Fibroblast of skin of right quadriceps (primary cell): ENCODE measurements at regions not wholly inside any gene's neighbourhood (a gene's known extent, or its start where the extent isn't known, plus 50 kb on each side); places are given as distances from the start of the nearest gene placed in this dataset.

Experiments used
- DNase-seq: peaks from one replicate; pipeline ENCODE4 v3.0.0-alpha.2; 2013

DNA sequence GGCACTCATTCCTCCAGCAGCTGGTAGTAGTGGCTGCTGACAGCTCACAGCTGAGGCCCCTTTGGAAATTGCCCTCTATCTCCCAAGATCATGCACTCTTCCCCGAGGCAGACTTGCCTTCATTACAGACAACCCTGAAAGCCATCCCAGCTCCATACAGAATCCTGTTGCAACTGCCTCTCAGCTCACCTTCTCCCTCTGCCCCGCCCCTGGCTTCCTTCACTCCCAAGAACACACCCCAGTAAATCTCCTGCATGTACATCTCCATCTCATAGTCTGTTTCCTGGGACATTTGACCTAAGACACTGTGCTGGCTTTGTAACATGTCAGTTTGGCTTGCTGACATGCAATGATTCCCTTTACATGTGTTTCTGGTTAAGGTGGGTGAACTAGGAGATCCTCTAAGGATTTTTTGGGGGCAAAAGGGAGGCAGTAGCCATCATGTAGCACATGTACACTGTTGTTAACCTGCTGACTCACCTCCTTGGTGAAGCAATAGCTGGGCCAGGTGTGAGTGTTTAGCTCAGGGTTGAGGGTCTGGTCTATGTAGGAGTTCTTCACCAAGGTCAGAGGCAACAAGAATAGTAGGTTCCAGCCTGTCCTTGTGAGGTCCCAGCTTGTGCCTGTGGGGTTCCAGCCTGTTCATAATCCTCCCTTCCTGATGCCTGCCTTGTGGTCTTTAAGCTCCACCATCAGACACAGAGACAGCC is 179.6 kb downstream of the CSNK2A3 start:
- DNase-seq = no peak

DNA sequence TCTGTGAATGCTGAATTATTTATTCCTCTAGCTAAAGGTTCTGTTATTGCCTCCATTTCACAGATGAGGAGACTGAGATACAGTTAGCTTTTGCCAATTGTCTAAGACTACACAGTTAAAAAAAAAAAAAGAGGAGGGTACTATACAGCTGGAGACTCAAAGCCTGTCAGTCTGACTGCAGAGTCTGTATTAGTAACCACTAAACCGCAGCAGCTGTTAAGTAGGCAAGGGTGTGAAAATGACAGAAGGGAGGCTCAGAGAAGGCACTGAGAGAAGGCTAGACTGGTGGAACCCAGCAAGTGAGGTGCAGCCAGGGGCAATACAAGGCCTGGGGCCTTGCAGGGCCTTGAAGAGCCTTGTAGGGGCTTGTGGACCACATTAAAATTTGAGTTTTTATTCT is 181.2 kb downstream of the CSNK2A3 start:
- DNase-seq = peak; percentile 54

DNA sequence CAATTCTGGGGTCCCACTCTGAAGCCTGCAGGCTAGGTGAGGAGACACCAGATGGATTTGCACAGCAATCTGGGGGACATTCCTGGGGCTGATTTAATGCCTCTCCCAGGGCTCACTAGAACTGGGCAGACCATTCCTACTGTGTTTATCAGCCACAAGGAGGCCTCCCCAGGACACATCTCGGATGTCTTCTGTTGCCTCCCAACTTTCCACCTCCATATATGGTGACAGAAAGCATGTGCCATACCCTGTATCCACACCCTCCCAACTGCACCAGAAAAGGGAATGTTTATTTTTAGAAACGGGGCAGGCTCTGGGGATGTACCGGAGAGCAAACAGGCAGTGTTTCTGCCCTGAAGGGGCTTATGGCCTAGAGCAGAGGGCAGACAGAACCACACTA is 181.8 kb downstream of the CSNK2A3 start:
- DNase-seq = peak; percentile 82

DNA sequence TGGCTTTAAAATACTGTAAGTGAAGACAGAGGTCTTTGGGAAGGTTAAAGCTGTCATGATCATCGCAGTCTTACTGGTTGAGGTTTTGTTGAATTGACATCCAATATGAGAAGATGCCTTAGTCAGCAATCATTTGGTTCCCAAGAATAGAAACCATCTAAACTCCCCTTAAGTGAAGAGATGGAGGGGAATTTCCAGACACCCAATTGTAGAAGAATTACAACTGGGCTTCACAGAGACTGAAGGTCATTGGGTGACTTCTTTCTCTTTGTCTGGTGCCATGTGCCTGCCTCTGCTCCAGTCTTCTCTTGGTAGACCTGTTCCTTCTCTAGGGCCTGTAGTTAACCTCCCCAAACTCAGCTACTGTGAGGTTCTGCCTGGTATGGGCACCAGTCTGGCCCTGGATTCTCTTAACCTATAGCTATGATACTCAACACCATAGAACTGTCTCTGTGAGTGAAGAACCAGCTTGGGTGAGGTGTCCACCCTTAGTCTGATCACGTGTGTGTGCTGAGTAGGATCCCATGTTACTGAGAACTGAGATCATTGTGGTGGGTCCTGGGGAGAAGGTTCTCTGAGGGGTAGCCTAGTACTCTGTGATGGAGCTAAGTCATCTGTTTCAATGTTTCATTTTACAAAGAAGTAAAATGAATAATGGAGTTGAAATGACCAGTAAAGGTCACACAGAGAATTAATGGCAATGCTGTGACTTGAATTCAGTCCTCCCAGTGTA is 182.5 kb downstream of the CSNK2A3 start:
- no peak for DNase-seq

DNA sequence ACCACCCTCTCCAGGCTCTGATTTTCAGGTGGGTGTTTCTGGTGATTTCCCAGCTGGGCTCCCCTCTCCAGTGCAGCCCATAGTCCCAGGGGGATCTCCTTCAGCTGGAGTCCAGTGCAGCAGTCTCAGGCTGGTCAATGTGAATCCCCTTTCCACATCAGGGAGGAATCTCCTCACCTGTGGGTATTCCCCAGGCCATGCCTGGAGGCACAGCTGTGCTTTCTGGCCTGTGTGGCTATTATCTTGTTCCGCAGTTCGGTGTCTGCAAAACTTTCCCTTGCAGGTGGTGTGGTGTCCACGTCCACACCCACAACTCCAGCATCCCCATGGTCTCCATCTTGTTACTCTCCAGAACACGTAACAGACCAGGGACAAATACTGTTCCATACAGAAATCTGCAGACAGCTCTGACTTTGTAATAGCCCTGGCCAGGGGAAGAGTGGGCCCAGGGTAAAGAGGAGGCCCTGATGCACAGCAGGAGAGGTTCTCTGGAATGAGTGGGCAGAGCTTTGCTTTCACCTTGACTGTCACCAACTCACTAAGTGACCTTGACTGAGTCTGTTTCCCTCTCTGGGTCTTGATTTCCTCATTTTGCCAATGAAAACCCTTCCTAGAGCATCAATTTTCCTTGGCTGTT is 183.2 kb downstream of the CSNK2A3 start:
- DNase-seq = no peak

DNA sequence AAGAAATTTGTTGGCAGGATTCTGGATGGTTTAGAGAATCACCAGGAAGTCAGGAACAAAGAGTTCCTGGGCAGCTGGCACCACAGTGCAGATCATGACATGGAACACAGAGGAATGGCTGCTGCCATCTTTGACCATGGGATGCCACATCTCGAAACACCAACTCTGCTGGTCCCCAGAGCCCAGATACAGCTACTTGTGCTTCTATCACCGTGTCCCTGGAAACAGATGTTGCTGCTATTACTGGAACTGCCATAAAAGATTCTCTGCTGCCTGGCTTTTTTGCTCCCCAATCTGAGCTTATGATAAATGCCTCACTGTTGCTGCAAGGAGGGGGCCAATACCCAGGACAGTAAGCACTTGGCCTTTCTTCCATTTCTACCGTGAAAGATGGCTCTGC is 185.2 kb downstream of the CSNK2A3 start:
- no peak for DNase-seq

DNA sequence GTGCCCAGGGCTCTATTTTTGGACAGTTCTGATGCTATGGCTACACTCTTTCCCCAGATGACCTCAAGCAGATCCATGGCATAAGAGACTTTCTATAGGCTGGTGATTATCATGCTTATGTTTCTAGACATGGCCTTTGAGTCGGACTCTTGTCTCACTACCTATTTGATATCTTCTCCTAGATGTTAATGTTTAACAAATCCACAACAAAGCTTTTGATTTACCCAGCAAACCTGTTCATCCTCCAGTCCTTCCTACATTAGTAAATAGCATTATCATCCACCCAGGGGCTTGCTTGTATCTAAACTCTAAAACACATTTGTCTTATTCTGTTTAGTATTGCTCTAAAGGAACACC is 188.7 kb downstream of the CSNK2A3 start:
- no peak for DNase-seq

DNA sequence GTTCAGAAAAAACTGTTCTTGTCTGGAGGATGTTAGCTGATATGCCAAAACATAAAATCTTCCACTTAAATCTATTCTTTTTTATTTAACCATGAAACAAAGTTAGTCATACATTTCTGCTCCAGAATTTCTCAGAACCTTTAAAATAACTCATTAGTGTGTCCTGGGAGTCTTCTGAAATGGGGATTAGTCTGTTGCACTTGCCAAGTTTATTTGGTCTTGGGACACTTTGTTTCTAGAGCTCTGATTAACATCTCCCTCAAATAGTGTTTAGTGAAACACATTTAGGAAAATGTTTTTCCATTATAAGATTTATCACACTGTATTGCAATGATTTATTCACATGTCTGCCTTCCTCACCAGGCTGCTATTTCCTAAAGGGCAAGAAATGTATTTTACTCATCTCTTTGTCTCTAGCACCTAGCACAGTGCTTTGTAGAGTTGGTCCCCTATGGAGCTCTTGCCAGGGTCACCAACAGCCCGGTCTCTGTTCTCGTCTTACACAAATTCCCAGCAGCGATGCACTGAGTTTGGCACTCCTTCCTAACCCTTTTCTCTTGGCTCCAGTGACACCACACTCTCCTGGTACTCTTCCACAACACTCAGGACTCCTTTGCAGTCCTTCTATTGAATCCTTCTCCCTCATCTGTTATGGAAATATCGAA is 189.2 kb downstream of the CSNK2A3 start:
- DNase-seq = no peak

DNA sequence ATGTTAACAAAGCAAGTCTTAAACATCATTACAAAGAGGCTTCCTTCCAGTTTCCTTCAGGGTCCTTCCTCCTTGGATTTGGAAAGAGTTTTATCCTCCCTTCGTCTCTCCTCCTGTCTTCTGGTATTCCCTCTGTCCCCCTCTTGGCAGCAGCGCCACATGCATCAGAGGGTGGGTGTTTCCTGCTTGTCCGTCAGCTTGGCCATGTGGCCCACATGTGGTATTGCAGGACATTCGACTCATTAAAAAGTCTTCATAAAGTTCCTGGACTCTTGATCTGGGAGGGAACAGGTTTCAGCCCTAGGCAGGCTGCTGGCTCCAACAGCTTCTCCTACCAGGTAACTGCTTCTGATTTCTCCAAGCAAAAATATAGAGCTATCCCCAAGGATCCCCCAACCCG is 189.8 kb downstream of the CSNK2A3 start:
- no peak for DNase-seq

DNA sequence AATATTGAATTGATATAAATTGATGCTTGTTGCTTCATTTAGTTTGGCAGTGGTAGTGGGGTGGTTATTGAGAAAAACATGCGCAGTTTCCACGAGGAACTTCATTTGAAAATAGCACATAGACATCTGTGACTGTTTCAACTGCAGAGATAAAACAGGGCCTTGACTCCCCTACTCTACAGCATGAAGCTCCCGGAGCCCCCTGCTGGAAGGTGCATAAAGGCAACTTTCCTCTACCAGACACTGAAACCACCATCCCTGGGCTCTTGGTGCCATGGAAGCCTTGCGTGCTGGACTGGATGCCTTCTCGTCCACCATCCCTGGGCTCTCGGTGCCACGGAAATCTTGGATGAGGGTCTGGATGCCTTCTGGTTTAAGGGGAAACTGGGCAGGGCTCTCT is 195.9 kb downstream of the CSNK2A3 start:
- DNase-seq = no peak

DNA sequence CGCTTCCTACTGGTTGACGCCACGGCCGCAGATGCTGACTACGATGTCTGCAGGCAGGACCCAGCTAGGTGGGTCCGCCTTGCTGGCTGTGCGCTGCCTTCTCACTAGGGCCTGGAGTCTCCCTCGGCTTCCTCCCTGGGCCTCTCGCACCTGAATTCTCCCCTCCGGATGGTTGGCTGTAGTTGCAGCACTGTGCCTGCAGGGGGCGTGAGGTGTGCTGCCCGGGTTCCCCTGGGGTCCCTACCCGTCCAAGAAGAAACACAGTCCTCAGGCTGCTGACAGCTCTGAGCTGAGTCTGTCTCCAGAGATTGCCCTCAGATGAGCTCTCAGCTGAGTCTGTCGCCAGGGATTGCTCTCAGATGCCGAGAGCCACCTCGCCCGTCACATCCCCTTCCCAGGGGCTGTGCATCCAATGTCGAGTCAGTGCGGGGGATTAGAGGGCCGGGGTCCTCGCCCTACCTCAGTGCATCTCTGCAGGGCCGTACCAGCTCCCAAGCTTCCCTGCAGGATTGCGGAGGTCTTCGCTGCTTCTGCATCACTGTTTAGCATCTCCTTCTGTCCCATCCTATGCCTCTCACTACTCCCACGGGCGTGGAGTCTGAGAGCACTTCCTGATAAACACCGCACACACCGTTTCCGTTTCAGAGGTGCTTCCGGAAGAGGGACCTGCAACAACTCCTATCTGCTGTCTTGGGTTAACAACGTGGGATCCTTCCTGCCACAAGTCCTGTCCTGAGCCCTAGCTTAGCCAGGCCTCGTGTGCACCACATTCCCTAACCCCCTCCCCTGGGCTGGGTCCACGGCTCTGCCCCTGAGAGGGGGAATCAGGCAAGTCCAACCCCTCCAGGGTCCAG is 196.9 kb downstream of the CSNK2A3 start:
- no peak for DNase-seq

DNA sequence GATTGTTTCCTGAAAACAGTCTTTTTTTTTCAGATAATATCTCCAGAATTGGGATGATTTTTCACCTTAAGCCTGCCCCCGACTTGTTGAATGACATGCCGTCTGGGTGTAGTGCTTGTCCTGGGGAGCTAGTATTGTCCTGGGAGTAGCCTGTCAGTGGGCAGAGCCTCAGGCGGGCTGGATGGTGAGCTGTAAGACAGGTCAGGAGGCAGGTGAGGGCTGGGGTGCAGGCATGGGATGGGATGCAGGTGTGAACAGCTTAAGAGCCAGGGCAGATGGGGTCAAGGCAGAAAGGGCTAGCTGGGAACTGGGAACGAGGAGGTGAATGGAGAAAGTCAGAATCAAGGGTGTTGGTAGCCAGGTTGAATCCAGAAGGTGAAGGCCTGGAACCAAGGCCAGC is 200.2 kb downstream of the CSNK2A3 start:
- no peak for DNase-seq

DNA sequence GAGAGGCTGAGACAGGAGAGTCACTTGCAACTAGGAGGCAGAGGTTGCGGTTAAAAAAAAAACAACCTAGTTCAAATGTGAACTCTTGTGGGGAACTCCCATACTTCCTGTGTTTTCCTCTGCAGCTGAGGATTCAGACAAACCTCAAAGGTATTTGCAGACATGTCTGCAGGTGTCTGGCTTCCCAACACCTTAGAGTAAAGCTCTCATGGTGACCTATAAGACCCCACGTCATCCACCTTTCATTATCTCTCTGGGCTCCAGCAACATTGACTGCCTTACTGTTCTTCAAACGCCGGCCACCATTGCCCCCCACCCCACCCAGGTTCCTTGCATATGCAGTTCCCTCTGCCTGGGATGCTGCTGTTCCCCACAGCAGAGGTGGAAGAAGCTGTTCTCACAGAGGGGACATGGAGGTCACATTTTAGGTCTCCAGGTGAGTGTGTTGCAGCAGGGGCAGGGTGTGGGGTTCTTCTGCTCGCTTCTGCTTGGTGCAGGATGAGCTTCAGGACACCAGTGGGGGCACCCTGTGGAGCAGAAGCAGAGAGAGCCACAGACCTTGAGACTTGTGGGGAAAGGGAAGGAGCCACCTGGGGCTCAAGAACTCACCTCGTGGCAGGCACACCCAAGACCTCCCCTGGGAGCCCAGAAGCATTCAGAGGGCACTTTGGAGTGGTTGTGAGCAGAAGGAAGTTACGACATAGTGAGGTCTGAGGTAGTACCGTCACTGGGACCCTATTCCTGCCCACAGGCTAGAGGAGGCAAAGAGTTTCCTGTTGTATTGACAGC is 203.2 kb downstream of the CSNK2A3 start:
- DNase-seq = no peak

DNA sequence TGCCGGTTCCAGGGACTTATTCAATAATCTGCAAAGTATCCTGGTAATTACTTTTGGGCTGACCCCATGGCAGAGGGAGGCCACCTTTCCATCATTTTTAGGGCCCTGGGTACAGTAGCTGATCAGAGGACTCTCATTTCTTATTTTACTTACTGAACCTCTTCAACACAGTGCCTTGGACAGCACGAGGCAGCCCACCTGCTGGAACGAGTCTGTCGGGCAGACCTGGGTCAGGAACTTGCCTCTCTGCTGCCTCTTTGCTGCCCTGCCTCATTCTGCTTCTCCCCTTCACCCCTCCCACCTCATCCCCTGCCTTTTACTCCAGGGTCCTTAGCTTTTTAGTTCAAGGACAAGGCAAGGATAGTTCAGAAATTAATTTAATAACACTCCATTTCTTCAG is 204.5 kb downstream of the CSNK2A3 start:
- DNase-seq = no peak

DNA sequence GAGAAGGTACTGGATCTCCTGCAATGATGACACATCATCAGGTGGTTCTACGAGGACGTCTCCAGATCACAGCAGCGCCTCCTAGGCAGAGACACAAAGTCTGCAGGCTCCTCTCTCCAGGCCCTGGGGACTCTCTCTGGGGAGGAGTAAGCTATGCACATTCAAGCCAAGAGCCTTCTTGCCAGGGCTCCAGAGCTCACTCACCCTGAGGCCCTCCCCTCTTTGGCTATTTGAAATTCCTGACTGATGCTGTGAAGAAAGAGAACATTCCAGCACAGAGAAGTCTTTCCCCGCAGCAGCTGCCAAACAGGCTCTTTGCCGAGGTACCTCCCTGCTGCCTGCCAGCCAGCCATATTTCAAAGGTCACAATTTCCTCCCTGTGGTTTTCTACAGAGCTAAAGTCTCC is 204.9 kb downstream of the CSNK2A3 start:
- peak; percentile 92 for DNase-seq

DNA sequence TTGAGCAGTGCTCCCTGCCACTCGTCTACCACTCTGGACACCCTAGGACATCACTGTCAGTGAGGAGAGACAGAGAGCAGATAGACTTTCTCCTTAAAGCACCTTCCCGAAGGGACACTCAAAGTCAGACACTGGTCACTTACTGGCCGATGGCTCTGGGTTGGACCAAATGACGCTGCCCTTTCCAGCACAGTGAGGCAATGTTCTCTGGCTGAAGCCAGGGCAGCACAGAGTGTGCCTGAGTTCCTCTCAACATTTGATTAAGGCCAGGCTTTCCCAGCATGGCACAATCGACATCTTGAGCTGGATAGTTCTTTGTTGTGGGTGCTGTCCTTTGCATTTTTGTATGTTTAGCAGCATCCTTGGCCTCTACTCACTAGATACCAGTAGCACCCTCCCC is 206.2 kb downstream of the CSNK2A3 start:
- no peak for DNase-seq

DNA sequence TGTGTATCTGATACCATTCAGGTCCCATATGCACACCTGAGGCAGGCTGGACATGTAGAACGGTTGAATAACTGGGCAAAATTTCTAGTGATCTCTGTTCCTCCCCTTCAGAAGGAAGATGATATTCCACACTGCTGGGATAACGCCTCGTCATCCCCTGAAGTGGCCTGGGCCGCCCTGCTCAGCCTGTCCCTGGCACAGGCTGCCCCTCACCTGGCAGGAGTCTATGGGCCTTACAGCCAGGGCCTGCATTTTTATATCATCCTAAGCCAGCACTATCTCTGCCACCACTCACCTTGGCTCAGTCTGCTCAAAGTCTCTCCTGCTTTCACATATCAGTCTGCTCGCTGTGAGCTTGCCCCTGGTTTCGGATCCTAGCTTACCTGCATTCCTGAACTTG is 209.2 kb downstream of the CSNK2A3 start:
- no peak for DNase-seq

DNA sequence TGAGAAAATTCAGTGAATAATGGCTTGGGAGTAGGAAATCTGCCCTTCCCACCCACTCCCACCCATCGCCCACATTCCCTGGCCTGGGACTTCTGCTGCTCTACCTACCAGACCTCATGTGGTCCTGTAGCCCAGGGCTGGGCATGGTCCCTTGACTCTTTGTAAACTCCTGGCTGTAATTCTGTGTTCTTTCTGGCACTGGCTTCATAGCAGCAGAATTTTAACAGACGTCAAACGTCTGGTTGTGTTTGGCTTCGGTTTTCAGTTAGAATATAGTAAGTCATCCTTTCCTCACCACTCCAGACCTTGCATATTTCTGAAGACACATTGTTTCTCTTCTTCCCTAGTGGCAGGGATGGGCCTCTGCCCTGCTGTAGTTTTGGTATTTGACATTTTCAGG is 210.6 kb downstream of the CSNK2A3 start:
- no peak for DNase-seq

DNA sequence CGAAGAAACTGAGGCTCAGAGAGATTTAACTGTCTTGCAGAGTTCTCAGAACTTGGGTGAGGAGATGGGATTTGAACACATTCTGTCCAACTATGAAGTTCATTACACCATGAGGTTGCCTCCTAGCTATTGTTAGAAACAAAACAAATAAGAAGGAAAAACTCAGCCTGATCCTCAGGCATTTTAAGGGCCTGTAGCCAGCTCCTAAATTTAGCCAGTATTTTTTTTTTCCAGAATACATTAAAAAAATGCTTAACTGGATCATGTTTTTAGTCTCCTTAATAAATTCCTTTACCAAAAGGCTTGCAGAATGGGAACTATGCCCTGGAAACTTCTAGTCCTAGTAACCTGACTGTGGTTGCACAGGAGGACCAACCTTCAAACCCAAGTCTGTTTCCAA is 212.0 kb downstream of the CSNK2A3 start:
- DNase-seq = no peak

DNA sequence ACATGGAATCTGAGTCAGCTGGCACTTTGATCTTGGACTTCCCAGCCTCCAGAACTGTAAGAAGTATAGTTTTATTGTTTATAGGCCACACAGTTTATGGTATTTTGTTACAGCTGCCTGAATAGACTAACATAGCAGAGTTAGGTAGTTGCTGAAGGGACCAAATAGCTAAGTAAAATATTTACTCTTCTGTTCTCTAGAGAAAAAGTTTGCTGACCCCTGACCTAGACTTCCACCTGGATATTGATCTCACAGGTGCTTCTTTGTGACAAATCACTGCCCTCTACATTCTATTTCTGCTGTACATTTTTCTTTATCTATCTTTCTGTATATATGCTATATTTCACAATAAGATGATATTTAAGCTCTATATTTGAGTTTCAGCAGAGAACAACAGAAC is 212.5 kb downstream of the CSNK2A3 start:
- no peak for DNase-seq

DNA sequence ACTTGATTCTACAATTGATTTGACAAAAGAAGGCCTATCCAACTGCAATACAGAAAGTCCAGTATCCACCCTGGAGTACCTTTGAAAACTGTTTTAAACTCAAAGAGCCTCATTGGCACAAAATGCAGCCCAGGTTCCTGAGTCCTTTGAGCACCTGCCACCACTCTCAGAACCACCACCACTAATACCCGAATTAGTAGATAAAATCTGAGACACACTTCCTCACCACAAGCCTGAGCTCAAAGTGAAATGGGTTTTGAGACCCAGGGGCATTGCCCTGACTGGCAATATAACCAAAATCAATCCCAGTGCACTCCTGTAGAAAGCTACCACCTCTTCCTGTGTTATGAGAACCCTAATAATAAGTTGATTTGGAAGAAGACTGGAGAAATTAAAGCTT is 215.7 kb downstream of the CSNK2A3 start:
- no peak for DNase-seq
